ENCODE measurements at regions not wholly inside any gene's neighbourhood (a gene's known extent, or its start where the extent isn't known, plus 50 kb on each side); places are given as distances from the start of the nearest gene placed in this dataset.

GRCh38 chr12:75666126-75666938 lies 154.9 kb upstream of the KRR1 start (continued):
- TF ChIP-seq PAX8 (CRISPR knock-in tag; IDR thresholded peaks at IDR 0.05; ENCODE audit: borderline replicate concordance) (no peak), REPIN1 (CRISPR knock-in tag; IDR thresholded peaks at IDR 0.05; ENCODE audit: borderline replicate concordance, low read depth) (peak; percentile 75; the same call in 1 of the 2 replicates), ZNF264 (CRISPR knock-in tag; IDR thresholded peaks at IDR 0.05) (peak; percentile 83), KLF16 (CRISPR knock-in tag; IDR thresholded peaks at IDR 0.05) (peak in 1 of 2 experiments; percentile 62; a peak in 2 of 4 replicates), TBX2 (CRISPR knock-in tag; IDR thresholded peaks at IDR 0.05; ENCODE audit: borderline replicate concordance) (peak; percentile 45; the same call in 1 of the 2 replicates), ZFAT (CRISPR knock-in tag; conservative IDR thresholded peaks at IDR 0.05) (no peak), ONECUT2 (CRISPR knock-in tag; IDR thresholded peaks at IDR 0.05) (peak; percentile 85), ZFP1 (CRISPR knock-in tag; IDR thresholded peaks at IDR 0.05) (peak; percentile 38; the same call in 1 of the 2 replicates), ZNF749 (CRISPR knock-in tag; IDR thresholded peaks at IDR 0.05; ENCODE audit: borderline replicate concordance) (no peak), BHLHE40 (IDR thresholded peaks at IDR 0.05; ENCODE audit: low read length) (0 out of 2 replicates have a peak, but pooled peaks have one; percentile 7), CSRNP2 (CRISPR knock-in tag; conservative IDR thresholded peaks at IDR 0.05; ENCODE audit: low read depth) (no peak), GTF3A (CRISPR knock-in tag; conservative IDR thresholded peaks at IDR 0.05) (no peak), ZNF143 (CRISPR knock-in tag; IDR thresholded peaks at IDR 0.05) (no peak), ZNF546 (CRISPR knock-in tag; conservative IDR thresholded peaks at IDR 0.05) (peak; percentile 55; the same call in 1 of the 2 replicates), NCOA1 (CRISPR knock-in tag; IDR thresholded peaks at IDR 0.05) (no peak), ZNF558 (CRISPR knock-in tag; IDR thresholded peaks at IDR 0.05; ENCODE audit: borderline replicate concordance) (no peak), EED (CRISPR knock-in tag; IDR thresholded peaks at IDR 0.05) (no peak), YY1 (IDR thresholded peaks at IDR 0.05; ENCODE audit: insufficient read depth, insufficient replicate concordance, low read depth, low read length) (peak; percentile 35), CHCHD3 (CRISPR knock-in tag; IDR thresholded peaks at IDR 0.05) (no peak), ATF7 (IDR thresholded peaks at IDR 0.05) (peak; percentile 71), ATF7 (CRISPR knock-in tag; IDR thresholded peaks at IDR 0.05) (0 out of 2 replicates have a peak, but pooled peaks have one; percentile 46), ZNF354B (CRISPR knock-in tag; IDR thresholded peaks at IDR 0.05) (no peak), NONO (IDR thresholded peaks at IDR 0.05) (no peak), NONO (CRISPR knock-in tag; conservative IDR thresholded peaks at IDR 0.05) (no peak; the same call in 1 of the 2 replicates), ZNF446 (CRISPR knock-in tag; IDR thresholded peaks at IDR 0.05) (no peak), ZNF383 (CRISPR knock-in tag; IDR thresholded peaks at IDR 0.05; ENCODE audit: borderline replicate concordance) (no peak), TMF1 (CRISPR knock-in tag; IDR thresholded peaks at IDR 0.05; ENCODE audit: low read depth) (no peak), FOXO1 (CRISPR knock-in tag; IDR thresholded peaks at IDR 0.05) (peak; percentile 87), ZNF619 (CRISPR knock-in tag; IDR thresholded peaks at IDR 0.05) (no peak), GTF2F1 (IDR thresholded peaks at IDR 0.05; ENCODE audit: low read length) (no peak), KLF6 (CRISPR knock-in tag; IDR thresholded peaks at IDR 0.05) (no peak), WIZ (CRISPR knock-in tag; IDR thresholded peaks at IDR 0.05) (no peak), SP1 (IDR thresholded peaks at IDR 0.05) (no peak), SP1 (CRISPR knock-in tag; IDR thresholded peaks at IDR 0.05) (no peak)
